Psoas muscle (tissue), 7 donors: ENCODE measurements at regions not wholly inside any gene's neighbourhood (a gene's known extent, or its start where the extent isn't known, plus 50 kb on each side); places are given as distances from the start of the nearest gene placed in this dataset.

Source experiments
- ATAC-seq, 4 donors: fragments of 200-7000 bp; cut with Tn5 transposase; one replicate each; pipeline ENCODE4 v1.9.1; 2020; ENCODE audit warnings: moderate library complexity in 3 of 4, mild to moderate bottlenecking in 2 of 4
- DNase-seq, 2 donors: peaks; one replicate each; pipeline ENCODE4 v3.0.0-alpha.2; 2020
- H3K27ac ChIP-seq: fragments of 200-600 bp; one replicate; pipeline ENCODE4 v1.8.0; 2022
- H3K27me3 ChIP-seq, 3 donors: fragments of 200-600 bp in 1 of 3; one replicate each; pipeline versions ENCODE4 v1.6.1 to v1.8.0; 2013 to 2022; ENCODE audit warnings: low read length in 2 of 3, mild to moderate bottlenecking in 2 of 3, moderate library complexity in 1 of 3; ENCODE audit not compliant: insufficient read depth in 3 of 3
- H3K36me3 ChIP-seq, 2 donors: fragments of 200-600 bp in 1 of 2; one replicate each; pipeline versions ENCODE4 v1.6.1 to v1.8.0; 2013 to 2022; ENCODE audit warnings: low read depth in 1 of 2, mild to moderate bottlenecking in 1 of 2, moderate library complexity in 1 of 2; ENCODE audit not compliant: insufficient read depth in 1 of 2
- H3K4me1 ChIP-seq: fragments of 200-600 bp; one replicate; pipeline ENCODE4 v1.8.0; 2022
- H3K4me3 ChIP-seq: fragments of 200-600 bp; one replicate; pipeline ENCODE4 v1.8.0; 2022; ENCODE audit warnings: mild to moderate bottlenecking
- H3K9me3 ChIP-seq: fragments of 200-600 bp; one replicate; pipeline ENCODE4 v1.8.0; 2022
- CTCF ChIP-seq: fragments of 200-600 bp; IDR thresholded peaks from one replicate; pipeline ENCODE4 v1.8.0; 2022; ENCODE audit warnings: antibody characterized with exemption
- WGBS, 3 donors: extraction: QIAGEN DNeasy Blood & Tissue Kit; methylation state at CpG; one replicate each; pipeline versions ENCODE4 v1.1.6 to v1.1.7; 2013; 5-methylcytosine and 5-hydroxymethylcytosine counted together
- intact Hi-C, 2 donors: fragments of 100-400 bp; cut with DNase I; formaldehyde crosslinking; loops; one replicate each; pipeline versions ENCODE4 v1.11.0 to v1.14.2; 2022
- donor health status: healthy with polysubstance abuse.
- donor health status: DM: no; HTN: no; CAD: no; lungs with moderate emphysema.
- donor health status: Bipolar disorder and iron deficiency.
- donor health status: healthy.
- donor health status: DM: yes; HTN: yes; CAD: no.
- donor health status: DM: no; HTN: no; CAD: no.
- donor health status: DM: yes; HTN: yes; CAD: no.

- no peak for DNase-seq
- intact Hi-C loops, result loop anchor here in 1 of 2 donors (5.0 kb wide), 2 partner anchors 37 to 92 kb away; no protein-coding TSS in a partner anchor
Observed at GRCh38 chr5:173670791-173671120, 54.3 kb upstream of the BOD1 start.

GRCh38 chr5:173671121-173671949, 54.9 kb upstream of the BOD1 start:
- Histone ChIP-seq H3K4me1 (peaks cover 22% of the 10 kb centered on the region), H3K36me3 (no peaks in the 10 kb centered on the region), H3K9me3 (peaks cover 8% of the 10 kb centered on the region), H3K27me3 (no peaks in the 10 kb centered on the region), H3K4me3 (peak overlapping the region; percentile 46), H3K27ac (peak overlapping the region; percentile 62)
- intact Hi-C loops, result loop anchor here in 1 of 2 donors (5.0 kb wide), 2 partner anchors 36 to 91 kb away; no protein-coding TSS in a partner anchor
- peak; percentile 84 to 93 for DNase-seq
- no peak for TF ChIP-seq CTCF
- WGBS, 3 donors, result 28 to 49% (median 32%) methylated on average over 16 of the region's 16 CpGs
- peak; percentile 85 to 93 (median 90) for ATAC-seq

More at GRCh38 chr5:173670791-173671120, 54.3 kb upstream of the BOD1 start:
- Histone ChIP-seq H3K4me3 (peak overlapping the region; percentile 46), H3K27me3 (no peaks in the 10 kb centered on the region), H3K9me3 (peaks cover 8% of the 10 kb centered on the region), H3K27ac (peak overlapping the region; percentile 62), H3K36me3 (no peaks in the 10 kb centered on the region), H3K4me1 (peaks cover 22% of the 10 kb centered on the region)
- peak; percentile 37 to 65 (median 49) for ATAC-seq
- no peak for TF ChIP-seq CTCF
- WGBS, 3 donors, result 9 to 14% (median 12%) methylated on average over 12 of the region's 12 CpGs

- H3K4me3 ChIP-seq, result no peak overlapping the region
- intact Hi-C loops, result loop anchor here in 1 of 2 donors (5.0 kb wide), 2 partner anchors 35 to 90 kb away; no protein-coding TSS in a partner anchor
- peak overlapping the region; percentile 62 for H3K27ac ChIP-seq
- H3K4me1 ChIP-seq, result peaks cover 22% of the 10 kb centered on the region
- ATAC-seq (no peak), DNase-seq (no peak)
- no peak for TF ChIP-seq CTCF
- no peaks in the 10 kb centered on the region for H3K36me3 ChIP-seq
- 80 to 92% (median 85%) methylated on average over 8 of the region's 8 CpGs for WGBS, 3 donors
- H3K9me3 ChIP-seq, result peaks cover 8% of the 10 kb centered on the region
- H3K27me3 ChIP-seq, result no peaks in the 10 kb centered on the region
Observed at GRCh38 chr5:173672166-173672565, 55.7 kb upstream of the BOD1 start.

- peaks cover 22% of the 10 kb centered on the region for H3K4me1 ChIP-seq
- 70 to 76% (median 72%) methylated on average over 11 of the region's 11 CpGs for WGBS, 3 donors
- DNase-seq (no peak), ATAC-seq (no peak)
- no peak overlapping the region for H3K27ac ChIP-seq
- no peaks in the 10 kb centered on the region for H3K27me3 ChIP-seq
- TF ChIP-seq CTCF, result no peak
- intact Hi-C loops, result loop anchor here in 1 of 2 donors (5.0 kb wide), 2 partner anchors 34 to 89 kb away; no protein-coding TSS in a partner anchor
- no peak overlapping the region for H3K4me3 ChIP-seq
- H3K9me3 ChIP-seq, result peaks cover 8% of the 10 kb centered on the region
- no peaks in the 10 kb centered on the region for H3K36me3 ChIP-seq
Observed at GRCh38 chr5:173672891-173673290, 56.4 kb upstream of the BOD1 start.
